Fibroblast of skin of scalp (primary cell): ENCODE measurements at regions not wholly inside any gene's neighbourhood (a gene's known extent, or its start where the extent isn't known, plus 50 kb on each side); places are given as distances from the start of the nearest gene placed in this dataset.

Experiments
- DNase-seq: peaks from one replicate; pipeline ENCODE4 v3.0.0-alpha.2; 2013

- no peak for DNase-seq
Observed at GRCh38 chr15:37715101-37715500, 219.3 kb upstream of the TMCO5A start.

GRCh38 chr15:37720267-37720666 is 214.2 kb upstream of the TMCO5A start:
- no peak for DNase-seq

- DNase-seq: no peak
Observed at GRCh38 chr15:37731146-37731746, 203.2 kb upstream of the TMCO5A start.

GRCh38 chr15:37733628-37734027 is 200.8 kb upstream of the TMCO5A start:
- DNase-seq: peak; percentile 45

DNA sequence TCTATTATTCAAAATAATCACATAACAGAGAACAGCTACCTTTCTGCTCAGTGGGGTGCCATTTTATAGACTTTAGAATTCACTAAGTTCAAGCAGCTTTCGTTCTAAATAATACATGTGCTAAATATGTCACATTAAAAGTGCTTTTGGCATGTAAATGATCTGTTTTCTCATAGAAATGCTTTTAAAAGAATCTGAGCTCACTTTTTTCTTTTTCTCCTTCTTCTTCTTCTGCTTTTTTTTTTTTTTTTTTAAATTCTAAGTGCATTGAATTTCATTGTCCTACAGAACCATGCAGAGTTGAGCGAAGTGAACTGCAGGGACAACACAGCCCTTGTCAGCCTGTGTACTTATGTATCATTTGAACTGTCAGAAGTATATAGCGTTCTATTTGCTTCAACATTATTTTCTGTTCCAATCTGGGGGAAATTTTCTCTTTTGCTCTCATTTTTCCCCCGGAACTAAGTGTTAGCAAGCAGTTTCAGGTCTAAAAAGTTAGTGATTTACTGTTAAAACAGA is 193.8 kb upstream of the TMCO5A start:
- no peak for DNase-seq

DNA sequence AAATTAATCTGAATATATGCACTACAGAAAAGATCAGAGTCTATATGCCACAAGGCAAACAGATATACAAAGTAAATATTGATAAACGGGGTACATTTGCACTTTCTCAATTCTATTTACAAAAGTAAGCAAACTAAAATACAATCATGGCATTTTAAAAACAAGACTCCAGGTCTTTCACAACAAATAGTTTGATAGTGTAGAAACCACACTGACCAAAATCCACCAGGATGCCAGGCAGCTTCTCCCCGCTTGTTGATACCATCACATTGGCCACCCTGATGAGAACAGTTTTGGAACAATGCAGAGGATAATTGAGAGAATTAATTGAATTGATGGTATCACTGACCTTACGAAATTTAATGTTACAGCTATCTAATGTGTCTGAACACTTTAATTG is 190.6 kb upstream of the TMCO5A start:
- no peak for DNase-seq

GRCh38 chr15:37744521-37744920 is 189.9 kb upstream of the TMCO5A start:
- DNase-seq: no peak

DNA sequence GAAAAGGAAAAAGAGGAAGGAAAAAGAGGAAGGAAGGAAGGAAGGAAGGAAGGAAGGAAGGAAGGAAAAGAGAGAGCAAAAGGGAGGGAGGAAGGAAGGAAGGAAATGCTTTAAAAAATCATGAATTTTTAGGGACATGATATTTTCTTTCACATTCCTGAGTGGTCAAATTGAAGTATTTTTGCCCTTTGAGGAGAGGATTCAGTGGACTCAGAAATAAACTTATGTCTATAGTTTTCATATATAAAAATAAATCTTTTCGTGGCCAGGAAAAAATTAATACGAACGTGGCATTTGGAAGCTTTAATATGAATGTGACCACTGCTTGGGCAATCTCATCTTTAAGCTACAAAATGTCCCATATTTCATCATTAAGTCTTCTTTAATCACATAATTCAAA is 183.0 kb upstream of the TMCO5A start:
- no peak for DNase-seq

- DNase-seq: no peak
Observed at GRCh38 chr15:37756407-37756806, 178.0 kb upstream of the TMCO5A start.

DNA sequence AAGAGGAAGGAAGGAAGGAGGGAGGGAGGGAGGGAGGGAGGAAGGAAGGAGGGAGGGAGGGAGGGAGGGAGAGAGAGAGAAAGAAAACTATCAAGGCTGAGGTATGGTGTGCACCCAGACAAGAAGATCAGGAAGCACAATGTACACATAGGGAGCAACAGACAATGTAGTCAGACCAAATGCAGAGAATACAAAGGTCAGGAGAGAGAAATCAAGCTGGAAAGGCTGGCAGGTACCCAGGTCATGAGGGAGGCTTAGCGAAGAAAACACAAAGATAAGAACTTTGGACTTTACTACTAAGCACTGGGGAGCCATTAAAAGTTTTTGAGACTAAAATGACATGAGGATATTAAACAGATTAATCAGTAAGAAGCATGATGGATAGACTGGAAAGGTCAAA is 176.0 kb upstream of the TMCO5A start:
- DNase-seq: no peak

DNA sequence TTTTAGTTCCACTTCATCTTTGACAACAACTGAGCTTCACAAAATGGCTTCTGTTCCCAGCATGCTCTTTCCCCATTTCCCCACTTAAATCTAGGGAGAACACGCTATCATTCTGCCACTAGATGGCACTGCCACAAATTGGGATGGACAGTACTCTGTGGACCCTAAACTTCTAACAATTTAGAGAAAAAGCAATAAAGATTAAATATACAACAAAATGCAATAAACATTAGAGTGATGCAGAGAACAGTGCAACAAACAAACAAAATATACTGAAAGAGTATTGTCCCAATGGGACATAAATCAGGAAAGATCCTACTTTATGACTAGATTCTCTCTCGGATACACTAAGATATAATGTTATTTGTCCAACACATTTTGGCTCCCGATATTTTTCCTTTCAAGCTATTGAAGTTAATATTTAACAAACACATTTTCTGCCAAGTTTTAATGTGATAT is 169.7 kb upstream of the TMCO5A start:
- DNase-seq: peak; percentile 72

DNA sequence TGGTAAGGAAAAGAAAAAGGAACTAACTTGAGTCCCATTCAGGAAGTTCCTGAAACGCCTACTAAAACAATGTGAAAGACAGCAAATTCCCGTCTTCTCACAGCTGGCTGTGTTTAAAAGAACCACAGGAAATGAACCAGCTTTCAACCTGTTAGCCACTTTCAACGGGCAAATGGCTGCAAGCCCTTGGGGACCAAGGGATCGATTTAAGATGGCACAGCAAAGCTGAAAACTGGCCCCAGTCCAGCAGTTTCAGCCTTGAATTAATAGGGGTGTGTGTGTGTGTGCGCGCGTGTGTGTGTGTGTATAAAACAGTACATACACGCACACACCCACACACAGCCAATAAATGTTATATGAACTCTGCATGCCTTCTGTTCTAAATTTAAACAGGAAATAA is 168.7 kb upstream of the TMCO5A start:
- DNase-seq: no peak

DNA sequence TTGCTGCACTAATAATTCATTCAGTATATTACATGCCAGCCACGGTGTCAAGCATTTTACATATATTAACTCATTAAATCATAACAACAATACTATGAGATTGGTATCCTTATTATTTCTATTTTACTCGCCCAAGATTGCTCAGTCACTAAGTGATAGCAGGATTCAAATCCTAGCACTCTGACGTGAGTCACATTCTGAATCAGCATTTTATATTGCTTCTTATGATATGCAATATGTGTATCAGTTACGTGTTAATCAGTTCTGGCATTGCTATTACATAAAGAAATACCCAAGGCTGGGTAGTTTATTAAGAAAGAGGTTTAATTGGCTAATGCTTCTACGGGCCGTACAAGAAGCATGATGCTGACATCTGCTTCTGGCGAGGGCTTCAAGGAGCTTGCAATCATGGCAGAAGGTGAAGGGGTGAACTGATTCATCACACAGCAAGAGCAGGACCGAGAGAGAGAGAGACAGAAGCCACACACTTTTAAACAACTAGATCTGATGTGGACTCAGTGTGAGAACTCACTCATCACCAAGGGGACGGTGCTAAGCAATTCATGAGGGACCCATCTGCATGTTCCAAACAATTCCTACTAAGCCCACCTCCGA is 166.5 kb upstream of the TMCO5A start:
- DNase-seq: no peak

DNA sequence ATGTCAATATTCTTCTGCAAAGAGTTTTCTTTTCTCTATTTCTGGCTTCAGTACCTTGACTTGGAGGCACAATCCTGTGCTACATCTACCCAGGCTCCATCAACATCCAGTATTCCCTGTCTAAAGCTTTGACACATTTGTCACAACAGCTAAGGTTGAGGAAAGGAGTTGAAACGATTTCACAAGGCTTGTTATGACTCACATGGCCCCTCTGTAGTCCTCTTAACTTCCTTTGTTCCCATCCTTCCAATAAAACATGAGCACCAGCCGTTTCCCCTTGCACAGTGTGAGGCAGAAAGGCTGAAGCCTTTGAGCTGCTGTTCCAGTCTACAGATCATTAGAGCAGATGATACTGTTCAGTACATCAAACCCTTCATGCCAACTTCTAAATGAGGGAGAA is 163.0 kb upstream of the TMCO5A start:
- DNase-seq: peak; percentile 54

DNA sequence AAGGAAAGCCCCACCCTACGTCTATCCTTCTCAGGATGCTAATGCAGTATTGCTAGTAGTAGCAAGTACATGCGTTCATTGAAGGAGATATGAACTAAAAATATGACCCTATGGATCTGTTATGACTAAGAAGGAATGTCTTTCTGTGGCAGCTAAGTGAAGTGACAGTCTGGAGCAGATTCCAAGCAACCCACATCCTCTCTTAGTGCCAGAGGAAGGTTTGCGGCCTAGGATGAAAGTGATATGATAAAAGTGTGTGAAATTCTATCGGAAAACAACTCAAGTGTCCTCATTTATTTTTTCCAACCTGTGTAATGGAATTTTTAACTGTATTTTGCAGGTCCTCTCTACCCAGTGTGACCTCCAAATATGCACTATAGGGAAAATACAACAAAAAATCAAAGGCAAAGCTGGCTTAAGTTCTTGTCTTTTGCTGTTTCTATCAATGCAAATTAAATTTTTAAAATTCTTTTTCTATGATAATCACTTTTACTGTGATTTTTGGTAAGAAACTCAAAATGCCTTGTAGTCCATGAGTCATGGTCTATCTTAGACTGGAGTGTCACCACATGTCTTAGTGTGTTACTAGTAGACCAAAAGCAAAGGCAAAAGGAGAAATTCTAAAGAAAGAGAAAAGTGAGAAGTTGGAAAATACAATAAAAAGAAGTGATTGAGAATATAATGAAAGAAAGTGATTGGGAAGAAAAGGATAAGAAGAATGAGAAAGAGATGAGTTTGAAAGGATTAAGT is 161.2 kb upstream of the TMCO5A start:
- peak; percentile 92 for DNase-seq

DNA sequence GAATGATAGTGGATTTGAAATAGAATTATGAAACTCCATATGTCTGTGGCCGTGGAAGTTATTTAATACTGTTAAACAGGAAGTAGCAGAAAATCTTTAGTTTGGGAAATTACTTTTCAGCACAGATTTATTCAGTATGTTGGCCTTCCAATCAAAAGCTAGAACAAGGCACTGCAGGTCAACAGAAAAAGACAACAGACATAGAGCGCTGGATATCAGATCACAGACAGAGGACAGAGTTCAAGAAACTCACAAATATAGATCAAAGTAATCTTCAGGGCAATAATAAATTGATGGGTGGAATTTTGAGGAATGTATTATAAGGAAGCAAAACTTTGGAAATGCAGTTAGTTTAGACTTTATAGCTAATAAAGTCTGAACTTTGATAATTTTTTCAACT is 159.5 kb upstream of the TMCO5A start:
- DNase-seq: no peak

GRCh38 chr15:37777006-37777405 is 157.4 kb upstream of the TMCO5A start:
- DNase-seq: no peak

DNA sequence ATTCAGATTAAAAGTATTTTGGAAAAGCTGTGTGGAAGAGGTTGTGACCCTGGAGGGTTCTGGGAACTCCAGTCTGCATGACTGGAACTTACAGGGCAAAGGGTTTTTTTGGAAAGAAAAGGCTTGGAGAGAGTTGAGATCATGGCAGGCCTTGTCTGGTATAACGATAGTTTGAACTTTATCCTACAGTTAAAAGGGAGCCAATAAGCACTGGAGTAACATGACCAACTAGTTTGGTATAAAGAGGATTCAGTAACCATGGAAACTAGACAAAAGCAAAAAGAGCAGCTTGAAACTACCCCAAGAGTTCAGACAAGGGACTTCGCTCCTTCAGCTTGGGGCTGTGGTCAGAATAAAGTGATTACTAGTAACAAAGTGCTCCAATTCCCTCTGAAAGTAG is 151.2 kb upstream of the TMCO5A start:
- DNase-seq: no peak

DNA sequence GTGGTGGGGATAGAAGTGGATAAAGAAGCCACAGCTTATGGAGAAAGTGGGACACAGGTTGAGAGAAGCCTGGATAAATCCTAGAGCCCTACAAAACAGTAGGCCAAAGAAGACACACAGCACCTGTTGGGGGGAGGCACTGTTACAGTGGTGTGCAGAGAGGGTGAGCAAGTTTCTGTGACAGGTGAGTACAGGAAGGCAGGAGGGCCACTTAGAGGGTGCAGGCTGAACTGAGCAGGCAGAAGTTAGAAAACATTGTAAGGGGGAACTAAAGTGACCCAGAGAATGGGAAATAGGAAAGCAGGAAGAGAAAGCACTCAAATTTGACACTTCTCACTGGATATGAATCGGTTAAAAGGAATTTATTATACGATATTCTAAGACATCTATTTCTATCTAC is 146.1 kb upstream of the TMCO5A start:
- DNase-seq: no peak

DNA sequence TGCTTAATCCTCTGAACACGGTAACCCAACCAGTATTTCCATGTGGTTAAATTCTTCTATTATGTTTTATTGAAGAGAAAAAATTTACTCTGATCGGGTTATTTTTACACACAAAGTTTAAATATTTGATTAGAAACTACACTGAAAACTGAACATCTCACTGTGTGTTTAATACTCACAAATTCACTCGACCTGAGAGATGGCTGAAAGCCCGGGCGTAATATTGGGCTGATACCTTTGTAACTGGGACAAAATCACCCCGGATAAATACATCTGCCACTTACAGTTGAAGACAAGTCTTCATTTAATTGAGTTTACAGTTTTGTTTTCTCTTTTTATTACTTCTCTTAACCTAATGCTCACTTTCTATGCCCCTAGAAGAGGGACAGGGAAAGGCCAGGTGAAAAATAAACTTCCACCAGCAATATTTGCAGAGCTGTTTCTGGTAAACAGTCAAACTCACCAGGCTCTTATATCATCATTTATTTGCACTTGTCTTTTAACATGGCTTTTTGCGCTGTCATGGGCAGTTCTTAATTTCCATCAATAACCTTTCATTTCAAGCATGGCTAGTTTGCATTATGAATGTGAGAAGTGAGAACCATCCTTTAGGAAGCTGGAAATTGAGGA is 145.6 kb upstream of the TMCO5A start:
- no peak for DNase-seq

DNA sequence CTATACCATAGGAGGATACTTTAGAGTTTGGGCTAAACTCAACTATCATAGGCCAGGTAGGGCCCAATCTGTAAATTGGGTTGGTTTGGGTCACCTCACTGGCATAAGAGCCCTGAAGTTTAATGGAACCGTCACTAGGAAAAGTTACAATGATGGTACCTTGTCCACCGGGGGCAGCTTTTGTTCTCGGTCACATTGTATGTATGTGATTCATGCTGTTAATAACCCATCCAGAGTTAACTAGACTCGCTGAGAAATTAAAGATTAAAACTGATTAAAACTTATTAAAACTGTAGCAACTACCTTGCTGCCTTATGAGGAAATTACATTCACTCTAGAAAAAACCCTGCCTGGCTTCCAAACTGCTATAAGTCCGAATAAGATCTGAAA is 145.0 kb upstream of the TMCO5A start:
- DNase-seq: no peak

GRCh38 chr15:37789881-37790280 is 144.6 kb upstream of the TMCO5A start:
- peak; percentile 66 for DNase-seq

DNA sequence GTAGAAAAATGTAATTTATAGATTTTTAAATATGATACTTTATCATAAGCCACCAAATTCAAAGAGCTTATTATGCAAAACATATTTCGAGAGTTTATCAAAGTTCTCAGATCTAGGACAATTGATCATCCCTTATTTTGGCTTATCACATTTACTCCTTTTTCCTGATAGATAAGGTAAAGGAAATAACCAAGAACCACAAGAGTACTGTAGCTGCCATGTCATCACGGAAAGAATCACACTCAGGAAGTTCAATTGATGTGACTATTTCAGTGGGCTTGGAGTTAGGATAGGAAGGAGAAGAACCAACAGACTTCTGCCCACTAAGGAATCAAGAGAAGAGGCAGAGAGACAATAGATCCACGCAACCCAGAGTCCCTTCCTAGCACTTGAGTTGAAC is 142.7 kb upstream of the TMCO5A start:
- DNase-seq: no peak
